ENCODE measurements at regions not wholly inside any gene's neighbourhood (a gene's known extent, or its start where the extent isn't known, plus 50 kb on each side); places are given as distances from the start of the nearest gene placed in this dataset.

DNA sequence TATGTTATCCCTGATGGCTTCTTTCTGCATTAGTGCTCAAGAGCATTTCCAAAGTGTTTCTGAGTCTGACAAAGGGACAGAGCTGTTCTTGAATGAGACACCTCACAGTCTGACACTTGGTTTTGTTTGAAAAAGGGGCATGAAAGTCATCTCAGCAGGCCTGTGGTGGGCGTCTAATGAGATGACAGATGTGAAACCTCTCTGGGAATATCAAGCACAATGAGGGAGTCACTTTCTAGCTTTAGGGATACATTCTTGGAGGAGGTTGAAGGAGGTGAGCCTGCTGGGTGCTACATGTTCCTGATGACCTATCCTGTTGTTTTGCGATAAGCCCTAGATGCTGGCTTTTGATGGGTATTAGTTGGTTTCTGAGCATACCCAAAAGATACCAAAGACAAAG lies 290.5 kb downstream of the NUAK1 start:
- TF ChIP-seq EZH2 (IDR thresholded peaks at IDR 0.05; ENCODE audit: low read length, missing control alignments), result no peak
- TF ChIP-seq, protein P1, sequence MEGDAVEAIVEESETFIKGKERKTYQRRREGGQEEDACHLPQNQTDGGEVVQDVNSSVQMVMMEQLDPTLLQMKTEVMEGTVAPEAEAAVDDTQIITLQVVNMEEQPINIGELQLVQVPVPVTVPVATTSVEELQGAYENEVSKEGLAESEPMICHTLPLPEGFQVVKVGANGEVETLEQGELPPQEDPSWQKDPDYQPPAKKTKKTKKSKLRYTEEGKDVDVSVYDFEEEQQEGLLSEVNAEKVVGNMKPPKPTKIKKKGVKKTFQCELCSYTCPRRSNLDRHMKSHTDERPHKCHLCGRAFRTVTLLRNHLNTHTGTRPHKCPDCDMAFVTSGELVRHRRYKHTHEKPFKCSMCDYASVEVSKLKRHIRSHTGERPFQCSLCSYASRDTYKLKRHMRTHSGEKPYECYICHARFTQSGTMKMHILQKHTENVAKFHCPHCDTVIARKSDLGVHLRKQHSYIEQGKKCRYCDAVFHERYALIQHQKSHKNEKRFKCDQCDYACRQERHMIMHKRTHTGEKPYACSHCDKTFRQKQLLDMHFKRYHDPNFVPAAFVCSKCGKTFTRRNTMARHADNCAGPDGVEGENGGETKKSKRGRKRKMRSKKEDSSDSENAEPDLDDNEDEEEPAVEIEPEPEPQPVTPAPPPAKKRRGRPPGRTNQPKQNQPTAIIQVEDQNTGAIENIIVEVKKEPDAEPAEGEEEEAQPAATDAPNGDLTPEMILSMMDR (conservative IDR thresholded peaks at IDR 0.05 in 1 of 2, IDR thresholded peaks at IDR 0.05 in 1 of 2; ENCODE audit: low read depth in 1 of 2, low read length in 2 of 2), result no peak

Data from fibroblast of lung (primary cell).